WERI-Rb-1 (cell line): ENCODE measurements at regions not wholly inside any gene's neighbourhood (a gene's known extent, or its start where the extent isn't known, plus 50 kb on each side); places are given as distances from the start of the nearest gene placed in this dataset.

ENCODE experiments used
- DNase-seq: peaks from one replicate; pipeline ENCODE4 v3.0.0-alpha.2; 2020
- H3K27ac ChIP-seq: fragments of 250-450 bp; sonication (Bioruptor Pico); 2 replicates; pipeline ENCODE4 v1.5.1; 2020; ENCODE audit warnings: mild to moderate bottlenecking, moderate library complexity
- H3K27me3 ChIP-seq: fragments of 250-450 bp; sonication (Bioruptor Pico); 2 replicates; pipeline ENCODE4 v1.5.1; 2021; ENCODE audit warnings: mild to moderate bottlenecking, low read depth, moderate library complexity; ENCODE audit not compliant: insufficient read depth, severe bottlenecking
- H3K36me3 ChIP-seq: fragments of 250-450 bp; sonication (Bioruptor Pico); 2 replicates; pipeline ENCODE4 v1.5.1; 2020; ENCODE audit warnings: mild to moderate bottlenecking, moderate library complexity
- H3K4me3 ChIP-seq: 2 replicates; pipeline ENCODE4 v1.5.1; 2011; ENCODE audit warnings: low read depth, mild to moderate bottlenecking, control low read depth, low read length
- H3K9me3 ChIP-seq: fragments of 250-450 bp; sonication (Bioruptor Pico); 2 replicates; pipeline ENCODE4 v1.5.1; 2021; ENCODE audit warnings: mild to moderate bottlenecking, moderate library complexity; ENCODE audit not compliant: severe bottlenecking
- TF ChIP-seq, protein P1 (sequence below): IDR thresholded peaks from 2 replicates; pipeline ENCODE4 v1.5.1; 2011; ENCODE audit warnings: low read depth, mild to moderate bottlenecking, control low read depth, inconsistent platforms, low read length

GRCh38 chr5:89721931-89722330 is 687.6 kb downstream of the CETN3 start:
- no peak overlapping the region for H3K4me3 ChIP-seq
- TF ChIP-seq, protein P1, sequence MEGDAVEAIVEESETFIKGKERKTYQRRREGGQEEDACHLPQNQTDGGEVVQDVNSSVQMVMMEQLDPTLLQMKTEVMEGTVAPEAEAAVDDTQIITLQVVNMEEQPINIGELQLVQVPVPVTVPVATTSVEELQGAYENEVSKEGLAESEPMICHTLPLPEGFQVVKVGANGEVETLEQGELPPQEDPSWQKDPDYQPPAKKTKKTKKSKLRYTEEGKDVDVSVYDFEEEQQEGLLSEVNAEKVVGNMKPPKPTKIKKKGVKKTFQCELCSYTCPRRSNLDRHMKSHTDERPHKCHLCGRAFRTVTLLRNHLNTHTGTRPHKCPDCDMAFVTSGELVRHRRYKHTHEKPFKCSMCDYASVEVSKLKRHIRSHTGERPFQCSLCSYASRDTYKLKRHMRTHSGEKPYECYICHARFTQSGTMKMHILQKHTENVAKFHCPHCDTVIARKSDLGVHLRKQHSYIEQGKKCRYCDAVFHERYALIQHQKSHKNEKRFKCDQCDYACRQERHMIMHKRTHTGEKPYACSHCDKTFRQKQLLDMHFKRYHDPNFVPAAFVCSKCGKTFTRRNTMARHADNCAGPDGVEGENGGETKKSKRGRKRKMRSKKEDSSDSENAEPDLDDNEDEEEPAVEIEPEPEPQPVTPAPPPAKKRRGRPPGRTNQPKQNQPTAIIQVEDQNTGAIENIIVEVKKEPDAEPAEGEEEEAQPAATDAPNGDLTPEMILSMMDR, result no peak
- DNase-seq, result no peak
- H3K36me3 ChIP-seq, result no peaks in the 10 kb centered on the region
- no peaks in the 10 kb centered on the region for H3K27me3 ChIP-seq
- H3K9me3 ChIP-seq, result no peaks in the 10 kb centered on the region
- H3K27ac ChIP-seq, result no peak overlapping the region

GRCh38 chr5:89721353-89721752 is 688.2 kb downstream of the CETN3 start:
- TF ChIP-seq, protein P1, result no peak
- no peaks in the 10 kb centered on the region for H3K27me3 ChIP-seq
- H3K4me3 ChIP-seq, result no peak overlapping the region
- H3K9me3 ChIP-seq, result no peaks in the 10 kb centered on the region
- H3K36me3 ChIP-seq, result no peaks in the 10 kb centered on the region
- H3K27ac ChIP-seq, result no peak overlapping the region
- no peak for DNase-seq

- Histone ChIP-seq H3K4me3 (no peak overlapping the region), H3K27me3 (no peaks in the 10 kb centered on the region), H3K36me3 (no peaks in the 10 kb centered on the region), H3K9me3 (no peaks in the 10 kb centered on the region), H3K27ac (no peak overlapping the region)
- DNase-seq, result no peak
- TF ChIP-seq, protein P1, result no peak
These were observed 697.3 kb downstream of the CETN3 start for GRCh38 chr5:89712134-89712700.

- H3K9me3 ChIP-seq, result no peaks in the 10 kb centered on the region
- H3K27ac ChIP-seq, result no peak overlapping the region
- TF ChIP-seq, protein P1, result no peak
- no peak for DNase-seq
- H3K27me3 ChIP-seq, result no peaks in the 10 kb centered on the region
- no peak overlapping the region for H3K4me3 ChIP-seq
- no peaks in the 10 kb centered on the region for H3K36me3 ChIP-seq
These were observed 698.0 kb downstream of the CETN3 start for GRCh38 chr5:89711526-89711925.

- Histone ChIP-seq H3K36me3 (no peaks in the 10 kb centered on the region), H3K27ac (no peak overlapping the region), H3K9me3 (no peaks in the 10 kb centered on the region), H3K27me3 (no peaks in the 10 kb centered on the region), H3K4me3 (no peak overlapping the region)
- no peak for DNase-seq
- TF ChIP-seq, protein P1, result no peak
These were observed 699.5 kb downstream of the CETN3 start for GRCh38 chr5:89710006-89710405.

DNA sequence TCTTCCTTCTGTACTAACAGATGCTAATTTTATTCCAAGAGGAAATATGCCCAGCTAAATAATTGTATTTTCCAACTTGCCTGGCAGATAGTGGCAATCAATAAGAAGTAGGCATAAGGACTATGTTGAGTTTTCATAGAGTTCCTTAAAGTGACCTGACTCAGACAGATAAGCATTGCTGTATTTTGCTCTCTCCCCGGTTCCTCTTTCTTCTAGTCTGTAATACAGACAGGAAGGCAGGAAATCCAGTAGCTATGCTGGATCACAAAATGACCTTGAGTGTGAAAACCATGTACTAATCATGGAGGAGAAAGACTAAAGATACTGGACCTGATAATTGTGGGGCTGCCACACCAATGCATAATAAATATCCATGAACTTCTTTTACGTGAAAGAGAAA is 701.7 kb downstream of the CETN3 start:
- Histone ChIP-seq H3K9me3 (no peaks in the 10 kb centered on the region), H3K36me3 (no peaks in the 10 kb centered on the region), H3K27me3 (no peaks in the 10 kb centered on the region), H3K27ac (no peak overlapping the region), H3K4me3 (no peak overlapping the region)
- no peak for DNase-seq
- TF ChIP-seq, protein P1, result no peak
